Ascending aorta (tissue), 2 donors: ENCODE measurements at regions not wholly inside any gene's neighbourhood (a gene's known extent, or its start where the extent isn't known, plus 50 kb on each side); places are given as distances from the start of the nearest gene placed in this dataset.

Experiments
- DNase-seq, 2 donors: peaks; one replicate each; pipeline ENCODE4 v3.0.0-alpha.2; 2019; ENCODE audit warnings: low spot score in 2 of 2
- H3K27ac ChIP-seq, 2 donors: fragments of 200-600 bp; sonication (generic); one replicate each; pipeline ENCODE4 v1.5.1; 2016 to 2017; ENCODE audit warnings: mild to moderate bottlenecking in 1 of 2
- H3K27me3 ChIP-seq: fragments of 200-600 bp; sonication (generic); one replicate; pipeline ENCODE4 v1.5.1; 2017
- H3K36me3 ChIP-seq, 2 donors: fragments of 200-600 bp; sonication (generic); one replicate each; pipeline ENCODE4 v1.5.1; 2016
- H3K4me1 ChIP-seq, 2 donors: fragments of 200-600 bp; sonication (generic); one replicate each; pipeline ENCODE4 v1.5.1; 2016 to 2017; ENCODE audit warnings: mild to moderate bottlenecking in 1 of 2
- H3K4me3 ChIP-seq, 2 donors: fragments of 200-600 bp; sonication (generic); one replicate each; pipeline ENCODE4 v1.5.1; 2016 to 2017; ENCODE audit warnings: mild to moderate bottlenecking in 1 of 2
- H3K9me3 ChIP-seq, 2 donors: fragments of 200-600 bp; sonication (generic); one replicate each; pipeline ENCODE4 v1.5.1; 2016
- intact Hi-C: fragments of 100-400 bp; cut with DNase I; formaldehyde crosslinking; loops from one replicate; pipeline ENCODE4 v1.15.1; 2023
- TF ChIP-seq, protein P1 (sequence below), 3 experiments: fragments of 200-600 bp in 2 of 3; fragments of 450-650 bp in 1 of 3; sonication (generic) in 2 of 3; IDR thresholded peaks; one replicate each; pipeline ENCODE4 v1.5.1; 2016 to 2019; ENCODE audit warnings: antibody characterized with exemption in 3 of 3, mild to moderate bottlenecking in 1 of 3, moderate library complexity in 1 of 3

DNA sequence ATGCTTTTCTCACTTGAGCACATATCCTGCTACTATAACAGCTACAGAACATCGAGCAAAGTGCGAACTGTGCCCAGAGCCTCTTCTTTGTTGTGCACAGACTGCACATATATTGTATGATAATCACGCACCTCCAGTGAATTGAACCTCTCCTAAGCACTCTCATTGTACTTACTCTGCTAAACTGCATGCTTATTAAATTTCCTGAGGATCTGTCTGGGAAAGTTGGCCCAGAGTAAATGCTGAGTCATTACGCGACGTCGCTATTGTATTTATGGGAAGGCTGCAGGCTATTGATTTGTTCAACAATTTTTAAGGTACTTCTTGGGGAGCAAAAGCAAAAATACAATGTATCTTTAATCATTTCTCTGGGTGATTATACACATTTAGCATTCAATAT lies 399.6 kb upstream of the DSEL start:
- H3K4me3 ChIP-seq = no peak overlapping the region
- intact Hi-C loops = no loop called here
- H3K4me1 ChIP-seq = no peaks in the 10 kb centered on the region
- H3K9me3 ChIP-seq = no peaks in the 10 kb centered on the region
- TF ChIP-seq, protein P1, sequence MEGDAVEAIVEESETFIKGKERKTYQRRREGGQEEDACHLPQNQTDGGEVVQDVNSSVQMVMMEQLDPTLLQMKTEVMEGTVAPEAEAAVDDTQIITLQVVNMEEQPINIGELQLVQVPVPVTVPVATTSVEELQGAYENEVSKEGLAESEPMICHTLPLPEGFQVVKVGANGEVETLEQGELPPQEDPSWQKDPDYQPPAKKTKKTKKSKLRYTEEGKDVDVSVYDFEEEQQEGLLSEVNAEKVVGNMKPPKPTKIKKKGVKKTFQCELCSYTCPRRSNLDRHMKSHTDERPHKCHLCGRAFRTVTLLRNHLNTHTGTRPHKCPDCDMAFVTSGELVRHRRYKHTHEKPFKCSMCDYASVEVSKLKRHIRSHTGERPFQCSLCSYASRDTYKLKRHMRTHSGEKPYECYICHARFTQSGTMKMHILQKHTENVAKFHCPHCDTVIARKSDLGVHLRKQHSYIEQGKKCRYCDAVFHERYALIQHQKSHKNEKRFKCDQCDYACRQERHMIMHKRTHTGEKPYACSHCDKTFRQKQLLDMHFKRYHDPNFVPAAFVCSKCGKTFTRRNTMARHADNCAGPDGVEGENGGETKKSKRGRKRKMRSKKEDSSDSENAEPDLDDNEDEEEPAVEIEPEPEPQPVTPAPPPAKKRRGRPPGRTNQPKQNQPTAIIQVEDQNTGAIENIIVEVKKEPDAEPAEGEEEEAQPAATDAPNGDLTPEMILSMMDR (IDR thresholded peaks at IDR 0.05) = no peak
- DNase-seq = no peak
- no peaks in the 10 kb centered on the region for H3K27me3 ChIP-seq
- H3K27ac ChIP-seq = no peak overlapping the region
- no peaks in the 10 kb centered on the region for H3K36me3 ChIP-seq

DNA sequence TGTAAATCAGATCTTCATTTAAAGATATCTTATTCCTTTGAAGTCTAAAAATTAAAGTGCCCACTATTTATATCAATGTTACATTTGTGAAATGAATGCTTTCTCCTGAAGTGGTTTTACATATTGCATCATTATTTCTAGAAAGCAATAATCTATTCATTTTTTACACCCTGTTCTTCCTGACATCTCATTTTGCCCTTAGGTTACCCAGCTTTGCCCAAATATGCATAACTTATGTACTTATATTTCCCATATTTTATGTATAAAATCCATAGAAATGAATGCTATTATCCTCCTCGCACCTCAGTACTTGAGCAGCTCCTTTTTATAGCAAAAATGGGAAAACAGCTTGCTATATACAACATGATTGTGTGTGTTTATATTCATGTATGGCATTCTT lies 396.5 kb upstream of the DSEL start:
- no peaks in the 10 kb centered on the region for H3K9me3 ChIP-seq
- H3K27me3 ChIP-seq = no peaks in the 10 kb centered on the region
- no peak overlapping the region for H3K4me3 ChIP-seq
- H3K4me1 ChIP-seq = no peaks in the 10 kb centered on the region
- no peak for DNase-seq
- TF ChIP-seq, protein P1 (IDR thresholded peaks at IDR 0.05) = no peak
- H3K36me3 ChIP-seq = no peaks in the 10 kb centered on the region
- intact Hi-C loops = no loop called here
- no peak overlapping the region for H3K27ac ChIP-seq

DNA sequence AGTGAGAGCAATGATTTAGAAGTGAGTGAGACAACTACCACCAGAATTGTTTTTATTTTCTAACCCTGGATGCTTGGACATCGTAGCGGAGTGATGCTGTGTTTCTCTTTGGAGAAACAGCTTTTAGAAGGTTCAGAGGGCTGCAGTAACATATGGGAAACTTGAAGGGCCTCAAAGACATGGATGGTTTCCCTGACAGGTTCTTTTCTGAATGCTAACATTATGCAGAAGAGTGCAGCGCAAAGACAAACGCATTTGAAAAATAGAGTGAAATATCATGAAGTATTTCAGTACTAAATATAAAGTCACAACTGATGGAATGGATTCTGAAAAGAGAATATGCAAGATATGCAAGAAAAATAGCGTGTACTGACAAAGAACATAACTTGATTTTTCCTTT lies 385.1 kb upstream of the DSEL start:
- Histone ChIP-seq H3K36me3 (no peaks in the 10 kb centered on the region), H3K4me1 (no peaks in the 10 kb centered on the region), H3K4me3 (no peak overlapping the region), H3K27me3 (no peaks in the 10 kb centered on the region), H3K9me3 (no peaks in the 10 kb centered on the region), H3K27ac (no peak overlapping the region)
- no peak for DNase-seq
- TF ChIP-seq, protein P1 (IDR thresholded peaks at IDR 0.05) = no peak
- intact Hi-C loops = no loop called here

DNA sequence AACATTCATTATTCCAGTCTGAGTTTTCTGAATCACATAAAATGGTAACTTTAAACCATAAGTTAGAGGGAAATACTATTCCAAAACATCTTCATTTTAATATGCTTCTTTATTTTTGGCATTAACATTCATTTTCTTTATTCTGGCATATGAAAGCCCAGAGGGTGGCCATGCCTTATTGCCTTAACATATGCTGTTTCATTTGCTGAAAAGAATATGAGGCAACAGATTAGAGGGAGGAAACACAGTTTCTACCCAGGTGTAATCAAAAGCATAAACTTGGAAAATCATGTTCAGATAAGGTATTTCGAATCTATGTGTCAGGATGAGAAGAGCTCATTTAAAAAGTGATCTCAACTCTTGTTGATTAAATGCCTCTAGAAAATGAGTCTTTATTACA lies 379.9 kb upstream of the DSEL start:
- Histone ChIP-seq H3K4me3 (no peak overlapping the region), H3K36me3 (no peaks in the 10 kb centered on the region), H3K4me1 (no peaks in the 10 kb centered on the region), H3K9me3 (no peaks in the 10 kb centered on the region), H3K27ac (no peak overlapping the region), H3K27me3 (no peaks in the 10 kb centered on the region)
- intact Hi-C loops = no loop called here
- TF ChIP-seq, protein P1 (IDR thresholded peaks at IDR 0.05) = no peak
- DNase-seq = no peak

DNA sequence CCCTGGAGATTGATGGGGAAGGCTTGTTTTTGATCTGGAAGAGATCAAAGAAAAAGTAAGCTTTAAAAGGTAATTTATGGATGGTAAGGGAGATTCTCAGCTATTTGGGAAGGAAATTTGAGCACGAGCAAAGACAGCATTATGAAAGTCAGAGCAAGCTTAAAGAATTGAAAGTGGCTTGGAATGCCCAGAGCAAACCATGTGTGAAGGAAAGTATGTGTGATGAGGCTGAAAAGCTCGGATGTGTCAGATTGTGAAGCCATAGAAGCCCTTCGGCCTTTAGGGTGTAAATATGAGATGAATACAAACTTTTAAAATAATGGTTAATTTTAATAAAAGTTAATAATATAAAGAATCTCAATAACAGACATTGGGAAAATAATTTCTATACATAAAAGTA lies 377.4 kb upstream of the DSEL start:
- Histone ChIP-seq H3K27ac (no peak overlapping the region), H3K36me3 (no peaks in the 10 kb centered on the region), H3K4me3 (no peak overlapping the region), H3K27me3 (no peaks in the 10 kb centered on the region), H3K4me1 (no peaks in the 10 kb centered on the region), H3K9me3 (no peaks in the 10 kb centered on the region)
- TF ChIP-seq, protein P1 (IDR thresholded peaks at IDR 0.05) = no peak
- intact Hi-C loops = no loop called here
- DNase-seq = no peak

DNA sequence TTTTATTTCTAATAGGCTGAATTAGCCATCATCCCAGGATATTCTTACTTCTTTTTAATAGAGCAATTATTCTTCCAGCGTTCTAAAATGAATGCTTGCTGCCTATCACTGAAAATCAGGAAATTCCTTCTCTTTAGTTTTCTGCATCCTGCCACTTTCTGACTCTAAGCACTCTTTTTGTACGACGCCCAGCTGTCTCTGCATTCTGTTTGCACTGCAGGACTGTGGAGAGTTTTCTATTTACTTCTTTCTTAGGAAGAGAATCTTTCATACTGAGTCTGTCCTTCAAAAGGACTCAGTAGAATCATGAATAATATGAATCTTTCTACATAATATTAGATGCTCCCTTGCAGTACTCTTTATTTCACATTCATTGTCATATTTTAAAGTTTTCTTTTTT lies 360.4 kb upstream of the DSEL start:
- H3K4me3 ChIP-seq = no peak overlapping the region
- H3K36me3 ChIP-seq = no peaks in the 10 kb centered on the region
- H3K9me3 ChIP-seq = no peaks in the 10 kb centered on the region
- DNase-seq = no peak
- TF ChIP-seq, protein P1 (IDR thresholded peaks at IDR 0.05) = no peak
- no peak overlapping the region for H3K27ac ChIP-seq
- H3K4me1 ChIP-seq = no peaks in the 10 kb centered on the region
- H3K27me3 ChIP-seq = no peaks in the 10 kb centered on the region
- intact Hi-C loops = no loop called here
